ENCODE measurements at regions not wholly inside any gene's neighbourhood (a gene's known extent, or its start where the extent isn't known, plus 50 kb on each side); places are given as distances from the start of the nearest gene placed in this dataset.

DNA sequence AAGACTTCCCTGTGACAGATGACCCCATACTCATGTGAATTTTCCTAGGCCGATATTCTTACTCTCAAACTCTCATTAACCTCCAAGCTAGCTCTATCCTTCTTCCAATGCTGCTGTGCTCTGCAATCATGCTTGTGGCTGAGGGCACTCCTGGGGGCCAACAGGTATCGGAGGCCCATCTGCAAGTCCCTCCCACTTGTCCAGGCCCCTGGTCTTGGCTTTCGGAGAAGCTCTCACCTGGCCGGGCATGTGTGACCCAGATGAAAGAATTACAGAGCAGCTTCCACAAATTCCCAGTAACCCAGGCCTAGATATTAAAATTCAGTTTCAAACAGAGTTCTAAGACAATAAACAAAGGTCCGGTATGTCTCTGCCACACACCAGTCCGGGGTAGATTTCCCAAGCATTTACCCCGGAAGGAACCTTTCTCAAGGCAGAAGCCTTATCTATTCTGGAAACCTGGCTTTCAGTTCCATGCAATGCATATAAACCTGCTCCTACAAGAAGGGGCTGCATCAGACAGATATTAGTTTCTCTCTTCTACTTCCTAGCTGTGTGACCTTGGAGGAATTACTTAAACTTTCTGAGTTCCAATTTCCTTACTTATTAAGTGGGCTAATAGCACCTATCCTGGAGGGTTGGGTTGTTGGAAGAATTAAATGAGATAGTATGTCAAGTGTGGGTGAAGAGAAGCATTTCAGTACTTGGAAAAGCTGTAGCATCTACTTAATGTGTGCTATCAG, 270.8 kb downstream of the PTTG2 start:
- TF ChIP-seq, protein P1, sequence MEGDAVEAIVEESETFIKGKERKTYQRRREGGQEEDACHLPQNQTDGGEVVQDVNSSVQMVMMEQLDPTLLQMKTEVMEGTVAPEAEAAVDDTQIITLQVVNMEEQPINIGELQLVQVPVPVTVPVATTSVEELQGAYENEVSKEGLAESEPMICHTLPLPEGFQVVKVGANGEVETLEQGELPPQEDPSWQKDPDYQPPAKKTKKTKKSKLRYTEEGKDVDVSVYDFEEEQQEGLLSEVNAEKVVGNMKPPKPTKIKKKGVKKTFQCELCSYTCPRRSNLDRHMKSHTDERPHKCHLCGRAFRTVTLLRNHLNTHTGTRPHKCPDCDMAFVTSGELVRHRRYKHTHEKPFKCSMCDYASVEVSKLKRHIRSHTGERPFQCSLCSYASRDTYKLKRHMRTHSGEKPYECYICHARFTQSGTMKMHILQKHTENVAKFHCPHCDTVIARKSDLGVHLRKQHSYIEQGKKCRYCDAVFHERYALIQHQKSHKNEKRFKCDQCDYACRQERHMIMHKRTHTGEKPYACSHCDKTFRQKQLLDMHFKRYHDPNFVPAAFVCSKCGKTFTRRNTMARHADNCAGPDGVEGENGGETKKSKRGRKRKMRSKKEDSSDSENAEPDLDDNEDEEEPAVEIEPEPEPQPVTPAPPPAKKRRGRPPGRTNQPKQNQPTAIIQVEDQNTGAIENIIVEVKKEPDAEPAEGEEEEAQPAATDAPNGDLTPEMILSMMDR (IDR thresholded peaks at IDR 0.05), result no peak
- no peak for TF ChIP-seq EP300 (IDR thresholded peaks at IDR 0.05; ENCODE audit: low read depth)
- no peak for TF ChIP-seq POLR2A (IDR thresholded peaks at IDR 0.05)
- TF ChIP-seq POLR2AphosphoS5 (IDR thresholded peaks at IDR 0.05), result no peak
